ENCODE measurements at regions not wholly inside any gene's neighbourhood (a gene's known extent, or its start where the extent isn't known, plus 50 kb on each side); places are given as distances from the start of the nearest gene placed in this dataset.

DNA sequence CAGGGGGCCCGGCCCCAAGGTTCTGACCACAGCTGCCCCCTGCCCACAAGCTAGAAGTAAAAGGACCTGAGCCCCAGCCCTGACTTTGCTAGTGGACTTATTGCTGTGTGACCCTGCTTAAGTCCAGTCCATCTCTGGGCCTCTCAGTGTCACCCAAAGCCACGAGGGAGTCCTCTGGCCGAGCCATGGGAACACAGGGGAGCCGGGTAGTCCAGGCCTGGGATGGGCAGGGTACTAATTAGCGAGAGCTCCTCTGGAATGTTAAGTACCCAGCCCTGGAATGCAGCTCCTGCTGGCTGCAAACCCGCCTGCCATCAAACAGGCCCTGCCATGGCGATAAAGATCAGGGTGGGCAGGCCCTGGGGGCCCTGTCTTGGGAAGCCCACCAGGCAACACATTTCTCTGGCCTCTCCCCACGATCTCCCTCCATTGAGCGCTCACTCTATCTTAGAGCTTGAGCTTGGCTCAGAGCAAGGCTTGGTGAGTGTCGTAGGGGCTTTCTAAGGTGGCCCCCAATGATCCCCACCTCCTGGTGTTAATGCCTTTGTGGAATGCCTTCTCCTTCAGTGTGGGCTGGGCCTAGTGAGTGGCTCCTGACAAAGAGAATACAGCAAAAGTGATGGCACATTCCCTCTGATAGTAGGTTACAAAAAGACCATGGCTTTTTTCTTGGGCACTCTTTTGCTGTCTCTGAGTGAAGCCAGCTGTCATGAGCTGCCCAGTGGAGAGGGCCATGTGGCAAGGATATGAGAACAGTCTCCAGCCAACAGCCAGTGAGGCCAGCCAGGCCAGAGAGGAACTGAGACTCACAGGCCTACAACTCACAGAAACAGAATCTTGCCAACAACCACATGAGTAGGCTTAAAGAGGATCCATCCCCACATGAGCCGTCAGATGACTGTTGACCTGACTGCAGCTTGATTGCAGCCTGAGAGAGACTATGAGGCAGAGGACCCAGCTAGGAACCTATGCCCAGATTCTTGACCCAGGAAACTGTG is 133.1 kb downstream of the SMAD6 start (continued):
- TF ChIP-seq MXI1 (IDR thresholded peaks at IDR 0.05; ENCODE audit: borderline replicate concordance, low read depth, low read length), result no peak

DNA sequence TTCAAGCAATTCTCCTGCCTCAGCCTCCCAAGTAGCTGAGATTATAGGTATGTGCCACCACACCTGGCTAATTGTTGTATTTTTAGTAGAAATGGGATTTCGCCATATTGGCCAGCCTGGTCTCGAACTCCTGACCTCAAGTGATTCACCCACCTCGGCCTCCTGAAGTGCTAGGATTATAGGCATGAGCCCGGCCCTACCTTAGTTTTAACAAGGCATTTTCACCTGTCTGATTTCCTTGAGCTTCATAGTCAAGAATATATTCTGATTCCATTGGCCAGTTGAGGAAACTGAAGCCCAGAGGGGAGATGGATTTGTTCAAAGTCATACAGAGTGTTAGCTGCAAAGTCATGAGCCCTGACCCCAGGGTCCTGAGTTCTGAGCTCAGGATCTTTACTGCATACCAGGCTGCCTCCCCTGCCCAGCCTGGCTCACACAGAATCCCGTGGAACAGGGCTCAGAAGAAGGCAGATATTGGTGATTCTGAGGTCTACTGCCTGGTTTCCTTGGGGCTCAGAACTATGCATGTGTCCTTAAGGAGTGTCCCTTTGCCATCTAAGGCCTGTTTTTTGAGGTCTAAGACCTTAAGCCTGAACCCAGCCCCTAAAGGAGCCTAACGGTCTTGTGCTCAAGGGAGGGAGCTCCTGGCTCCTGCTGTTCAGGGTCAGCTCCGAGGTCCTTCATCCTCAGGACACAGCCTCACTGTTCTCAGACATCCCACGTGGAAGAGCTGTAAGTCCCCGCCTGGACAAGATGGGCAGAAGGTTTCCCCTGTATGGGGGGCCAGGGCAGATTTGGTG is 134.4 kb downstream of the SMAD6 start:
- peak overlapping the region; percentile 28 for H2AFZ ChIP-seq (replicated peaks; ENCODE audit: low read length, poor library complexity)
- no peak overlapping the region for H4K8ac ChIP-seq (ENCODE audit: low read depth in 2 of 2, low read length in 2 of 2)
- H3K27me3 ChIP-seq (ENCODE audit: control insufficient read depth, insufficient read depth, low read length), result no peaks in the 10 kb centered on the region
- peaks cover under 1 to 13% of the 10 kb centered on the region in 2 experiments; a peak in 2 of 4 replicates for H3K79me1 ChIP-seq (ENCODE audit: low read depth in 1 of 2, low read length in 2 of 2)
- no peak overlapping the region for H3K56ac ChIP-seq (ENCODE audit: extremely low read depth, insufficient read depth, low read length)
- no peak overlapping the region for H3K27ac ChIP-seq (ENCODE audit: insufficient read depth, low read length)
- H3K14ac ChIP-seq (replicated peaks; ENCODE audit: low read depth, low read length), result no peak overlapping the region
- H4K20me1 ChIP-seq (ENCODE audit: insufficient read depth, low read length), result no peaks in the 10 kb centered on the region
- no peak overlapping the region for H3K4me3 ChIP-seq (ENCODE audit: insufficient read depth, low read depth, low read length)
- H2AK5ac ChIP-seq (ENCODE audit: low read depth, low read length), result peak overlapping the region; percentile 71; the same call in 1 of the 2 replicates
- no peak overlapping the region for H3K4me2 ChIP-seq (ENCODE audit: low read depth, low read length)
- ATAC-seq (ENCODE audit: low read depth) (no peak), DNase-seq (no peak)
- POLR2A ChIA-PET (ENCODE audit: unreplicated experiment), result no interaction called here
- peaks cover 5% of the 10 kb centered on the region for H3K9me3 ChIP-seq (ENCODE audit: control insufficient read depth, insufficient read depth, low read length)
- peaks cover 13% of the 10 kb centered on the region for H3K9me1 ChIP-seq (ENCODE audit: insufficient read depth, low read length)
- no peak overlapping the region for H2BK5ac ChIP-seq (ENCODE audit: low read depth, low read length, poor library complexity, severe bottlenecking)
- 0 out of 2 replicates have a peak overlapping the region, but pooled peaks have one; percentile 17 for H4K91ac ChIP-seq (ENCODE audit: insufficient read depth, low read depth, low read length)
- H2AK9ac ChIP-seq (replicated peaks; ENCODE audit: low read depth, low read length, poor library complexity), result no peak overlapping the region
- no peak overlapping the region; the same call in 1 of the 2 replicates for H3K4ac ChIP-seq (ENCODE audit: low read depth, low read length)
- no peak overlapping the region for H4K5ac ChIP-seq (ENCODE audit: low read depth, low read length)
- no peaks in the 10 kb centered on the region for H3K36me3 ChIP-seq (ENCODE audit: control insufficient read depth, insufficient read depth, low read length)
- no peak overlapping the region for H3K23ac ChIP-seq (ENCODE audit: low read depth, low read length)
- in situ Hi-C loops (cut with MboI; ENCODE audit: low sequenced_read_pairs), result loop anchor here (25.0 kb wide), 1 partner anchor 124 kb away; the partner anchor contains the start of gene SMAD6
- no peak overlapping the region for H3K9ac ChIP-seq (ENCODE audit: low read depth, low read length)
- H2BK15ac ChIP-seq (ENCODE audit: low read depth, low read length), result no peak overlapping the region
- H3K4me1 ChIP-seq (ENCODE audit: control insufficient read depth, insufficient read depth, low read length), result peaks cover 15% of the 10 kb centered on the region
- no peak overlapping the region for H3K18ac ChIP-seq (ENCODE audit: low read depth, low read length)
- intact Hi-C loops (cut with micrococcal nuclease), result no loop called here
- BruUV-seq (replicated peaks), result no TSS peak
- H2BK20ac ChIP-seq (ENCODE audit: low read depth, low read length), result peak overlapping the region; percentile 21; the same call in 1 of the 2 replicates
- H2BK120ac ChIP-seq (ENCODE audit: low read depth, low read length), result no peak overlapping the region
- TF ChIP-seq RCOR1 (IDR thresholded peaks at IDR 0.05; ENCODE audit: insufficient replicate concordance, low read length) (no peak), FOS (IDR thresholded peaks at IDR 0.05; ENCODE audit: low read depth, low read length) (no peak), RFX5 (IDR thresholded peaks at IDR 0.05; ENCODE audit: low read depth, low read length) (no peak), SMC3 (IDR thresholded peaks at IDR 0.05; ENCODE audit: low read depth, low read length) (no peak), RAD21 (IDR thresholded peaks at IDR 0.05; ENCODE audit: low read length) (no peak), NFE2L2 (IDR thresholded peaks at IDR 0.05; ENCODE audit: low read depth, low read length) (no peak), CHD1 (IDR thresholded peaks at IDR 0.05; ENCODE audit: low read depth, low read length) (no peak)
- TF ChIP-seq, protein P1, sequence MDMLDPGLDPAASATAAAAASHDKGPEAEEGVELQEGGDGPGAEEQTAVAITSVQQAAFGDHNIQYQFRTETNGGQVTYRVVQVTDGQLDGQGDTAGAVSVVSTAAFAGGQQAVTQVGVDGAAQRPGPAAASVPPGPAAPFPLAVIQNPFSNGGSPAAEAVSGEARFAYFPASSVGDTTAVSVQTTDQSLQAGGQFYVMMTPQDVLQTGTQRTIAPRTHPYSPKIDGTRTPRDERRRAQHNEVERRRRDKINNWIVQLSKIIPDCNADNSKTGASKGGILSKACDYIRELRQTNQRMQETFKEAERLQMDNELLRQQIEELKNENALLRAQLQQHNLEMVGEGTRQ (IDR thresholded peaks at IDR 0.05; ENCODE audit: low read depth, low read length), result no peak
- TF ChIP-seq, protein P2, sequence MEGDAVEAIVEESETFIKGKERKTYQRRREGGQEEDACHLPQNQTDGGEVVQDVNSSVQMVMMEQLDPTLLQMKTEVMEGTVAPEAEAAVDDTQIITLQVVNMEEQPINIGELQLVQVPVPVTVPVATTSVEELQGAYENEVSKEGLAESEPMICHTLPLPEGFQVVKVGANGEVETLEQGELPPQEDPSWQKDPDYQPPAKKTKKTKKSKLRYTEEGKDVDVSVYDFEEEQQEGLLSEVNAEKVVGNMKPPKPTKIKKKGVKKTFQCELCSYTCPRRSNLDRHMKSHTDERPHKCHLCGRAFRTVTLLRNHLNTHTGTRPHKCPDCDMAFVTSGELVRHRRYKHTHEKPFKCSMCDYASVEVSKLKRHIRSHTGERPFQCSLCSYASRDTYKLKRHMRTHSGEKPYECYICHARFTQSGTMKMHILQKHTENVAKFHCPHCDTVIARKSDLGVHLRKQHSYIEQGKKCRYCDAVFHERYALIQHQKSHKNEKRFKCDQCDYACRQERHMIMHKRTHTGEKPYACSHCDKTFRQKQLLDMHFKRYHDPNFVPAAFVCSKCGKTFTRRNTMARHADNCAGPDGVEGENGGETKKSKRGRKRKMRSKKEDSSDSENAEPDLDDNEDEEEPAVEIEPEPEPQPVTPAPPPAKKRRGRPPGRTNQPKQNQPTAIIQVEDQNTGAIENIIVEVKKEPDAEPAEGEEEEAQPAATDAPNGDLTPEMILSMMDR (conservative IDR thresholded peaks at IDR 0.05; ENCODE audit: low read depth, low read length), result no peak
- dilution Hi-C loops (cut with HindIII; ENCODE audit: low sequenced_read_pairs, unreplicated experiment), result no loop called here
- CTCF ChIA-PET, result interaction anchor here (0.6 kb wide), 1 partner anchor 179 kb away, joined by 4 read pairs; no protein-coding TSS in a partner anchor
- WGBS, 2 experiments (ENCODE audit: extremely low coverage in 2 of 2, insufficient read length in 1 of 2), result 100% methylated on average over 5 of the region's 9 CpGs; no CpG with 5 or more reads in 1 of the 2 experiments
